Endodermal cell (in vitro differentiated cells): ENCODE measurements at regions not wholly inside any gene's neighbourhood (a gene's known extent, or its start where the extent isn't known, plus 50 kb on each side); places are given as distances from the start of the nearest gene placed in this dataset.
A peak's percentile ranks its signal among the peaks of the same experiment; 100 is the strongest.

ENCODE experiments used
- DNase-seq: peaks from one replicate; pipeline ENCODE4 v3.0.0-alpha.2; 2017
- H3K27ac ChIP-seq: 2 replicates; pipeline ENCODE4 v1.5.1; 2013; ENCODE audit warnings: mild to moderate bottlenecking, low read depth, low read length, moderate library complexity
- H3K27me3 ChIP-seq: 2 replicates; pipeline ENCODE4 v1.6.1; 2013; ENCODE audit warnings: mild to moderate bottlenecking, low read length, moderate library complexity; ENCODE audit not compliant: insufficient read depth, control insufficient read depth, poor library complexity, severe bottlenecking
- H3K36me3 ChIP-seq: 2 replicates; pipeline ENCODE4 v1.7.0; 2013; ENCODE audit warnings: mild to moderate bottlenecking, low read length, moderate library complexity; ENCODE audit not compliant: control insufficient read depth, insufficient read depth
- H3K4me1 ChIP-seq: one replicate; pipeline ENCODE4 v1.7.0; 2013; ENCODE audit warnings: low read length; ENCODE audit not compliant: control insufficient read depth, insufficient read depth
- H3K4me3 ChIP-seq: 2 replicates; pipeline ENCODE4 v1.5.1; 2013; ENCODE audit warnings: mild to moderate bottlenecking, low read length, moderate library complexity
- H3K9ac ChIP-seq: 2 replicates; pipeline ENCODE4 v1.6.1; 2013; ENCODE audit warnings: mild to moderate bottlenecking, low read length, moderate library complexity; ENCODE audit not compliant: poor library complexity, severe bottlenecking; ENCODE audit errors: extremely low read depth
- H3K9me3 ChIP-seq: 2 replicates; pipeline ENCODE4 v1.6.1; 2013; ENCODE audit warnings: mild to moderate bottlenecking, low read length, moderate library complexity; ENCODE audit not compliant: control insufficient read depth
- H3K27ac Mint-ChIP-seq: 2 replicates; pipeline ENCODE4 v1.8.0; 2020; ENCODE audit warnings: mixed read lengths
- H3K27me3 Mint-ChIP-seq: 2 replicates; pipeline ENCODE4 v1.8.0; 2021; ENCODE audit warnings: mild to moderate bottlenecking, mixed read lengths; ENCODE audit not compliant: insufficient read depth
- H3K36me3 Mint-ChIP-seq: 2 replicates; pipeline ENCODE4 v1.8.0; 2020; ENCODE audit warnings: low read depth, mixed read lengths
- H3K4me1 Mint-ChIP-seq: 2 replicates; pipeline ENCODE4 v1.8.0; 2020; ENCODE audit warnings: mixed read lengths
- H3K4me3 Mint-ChIP-seq: 2 replicates; pipeline ENCODE4 v1.8.0; 2020; ENCODE audit warnings: mild to moderate bottlenecking, moderate library complexity, mixed read lengths
- H3K9me3 Mint-ChIP-seq: 2 replicates; pipeline ENCODE4 v1.8.0; 2020; ENCODE audit warnings: mild to moderate bottlenecking, mixed read lengths
- CTCF ChIP-seq: fragments of 200-600 bp; sonication (generic); conservative IDR thresholded peaks from 2 replicates; pipeline ENCODE4 v1.5.0; 2021; ENCODE audit warnings: antibody characterized with exemption, mild to moderate bottlenecking
- WGBS, 2 experiments: methylation state at CpG; one replicate each; pipeline versions ENCODE4 v1.1.5 to v1.1.7; 2013; ENCODE audit warnings: missing lambda C conversion rate in 2 of 2, mixed read lengths in 1 of 2; ENCODE audit not compliant: insufficient coverage in 1 of 2, insufficient read length in 1 of 2; 5-methylcytosine and 5-hydroxymethylcytosine counted together

GRCh38 chr1:173122958-173123852 is 72.5 kb upstream of the TNFSF18 start:
- Mint-ChIP-seq H3K36me3 (no peaks in the 10 kb centered on the region), H3K4me3 (no peak overlapping the region), H3K9me3 (no peaks in the 10 kb centered on the region), H3K4me1 (peaks cover 24% of the 10 kb centered on the region), H3K27me3 (no peaks in the 10 kb centered on the region), H3K27ac (peak overlapping the region; percentile 83)
- H3K27me3 ChIP-seq = no peaks in the 10 kb centered on the region
- WGBS, 2 experiments = 75 to 77% methylated on average over 8 to 12 of the region's 12 CpGs
- H3K4me3 ChIP-seq = peak overlapping the region; percentile 5
- TF ChIP-seq CTCF = peak; percentile 20
- H3K36me3 ChIP-seq = no peaks in the 10 kb centered on the region
- no peak overlapping the region for H3K9ac ChIP-seq
- H3K27ac ChIP-seq = no peak overlapping the region
- no peaks in the 10 kb centered on the region for H3K9me3 ChIP-seq
- DNase-seq = peak; percentile 59
- peaks cover 8% of the 10 kb centered on the region for H3K4me1 ChIP-seq

GRCh38 chr1:173122344-173122935 is 71.7 kb upstream of the TNFSF18 start:
- H3K4me3 Mint-ChIP-seq = no peak overlapping the region
- H3K4me1 ChIP-seq = peaks cover 10% of the 10 kb centered on the region
- H3K9me3 Mint-ChIP-seq = no peaks in the 10 kb centered on the region
- H3K36me3 Mint-ChIP-seq = no peaks in the 10 kb centered on the region
- WGBS, 2 experiments = 100% methylated on average over 2 of the region's 2 CpGs; no CpG with 5 or more reads in 1 of the 2 experiments
- no peak for TF ChIP-seq CTCF
- no peaks in the 10 kb centered on the region for H3K36me3 ChIP-seq
- no peaks in the 10 kb centered on the region for H3K9me3 ChIP-seq
- no peaks in the 10 kb centered on the region for H3K27me3 Mint-ChIP-seq
- peaks cover 24% of the 10 kb centered on the region for H3K4me1 Mint-ChIP-seq
- H3K27ac Mint-ChIP-seq = peak overlapping the region; percentile 83
- no peaks in the 10 kb centered on the region for H3K27me3 ChIP-seq
- no peak for DNase-seq
- no peak overlapping the region for H3K27ac ChIP-seq
- H3K9ac ChIP-seq = no peak overlapping the region
- no peak overlapping the region for H3K4me3 ChIP-seq

GRCh38 chr1:173118404-173118803 is 67.7 kb upstream of the TNFSF18 start:
- TF ChIP-seq CTCF = no peak

More at GRCh38 chr1:173118404-173118803, 67.7 kb upstream of the TNFSF18 start:
- no peaks in the 10 kb centered on the region for H3K36me3 ChIP-seq
- no peak for DNase-seq
- no peaks in the 10 kb centered on the region for H3K27me3 ChIP-seq
- no peak overlapping the region for H3K4me3 Mint-ChIP-seq
- H3K27ac ChIP-seq = no peak overlapping the region
- no peak overlapping the region for H3K27ac Mint-ChIP-seq
- H3K4me3 ChIP-seq = no peak overlapping the region
- peaks cover 9% of the 10 kb centered on the region for H3K4me1 ChIP-seq
- no peak overlapping the region for H3K9ac ChIP-seq
- H3K9me3 ChIP-seq = no peaks in the 10 kb centered on the region
- H3K4me1 Mint-ChIP-seq = peaks cover 14% of the 10 kb centered on the region
- H3K9me3 Mint-ChIP-seq = no peaks in the 10 kb centered on the region
- WGBS, 2 experiments = 80 to 83% methylated on average over 2 of the region's 2 CpGs
- no peaks in the 10 kb centered on the region for H3K36me3 Mint-ChIP-seq
- H3K27me3 Mint-ChIP-seq = no peaks in the 10 kb centered on the region
